ENCODE measurements at regions not wholly inside any gene's neighbourhood (a gene's known extent, or its start where the extent isn't known, plus 50 kb on each side); places are given as distances from the start of the nearest gene placed in this dataset.

GRCh38 chr6:139763468-139764210, 389.2 kb upstream of the CITED2 start:
- no peak overlapping the region for H3K4me3 ChIP-seq (ENCODE audit: low read depth, low read length)
- TF ChIP-seq CTCF (IDR thresholded peaks at IDR 0.05; ENCODE audit: low read depth, low read length, missing control alignments) = no peak
- in situ Hi-C loops (cut with HindIII; ENCODE audit: low sequenced_read_pairs) = no loop called here
- DNase-seq (ENCODE audit: low read depth) = no peak

GRCh38 chr6:139762587-139763031, 388.2 kb upstream of the CITED2 start:
- no peak for DNase-seq (ENCODE audit: low read depth)
- no peak for TF ChIP-seq CTCF (IDR thresholded peaks at IDR 0.05; ENCODE audit: low read depth, low read length, missing control alignments)
- in situ Hi-C loops (cut with HindIII; ENCODE audit: low sequenced_read_pairs) = no loop called here
- H3K4me3 ChIP-seq (ENCODE audit: low read depth, low read length) = no peak overlapping the region

GRCh38 chr6:139760128-139760527, 385.7 kb upstream of the CITED2 start:
- DNase-seq (ENCODE audit: low read depth) = no peak
- no peak for TF ChIP-seq CTCF (IDR thresholded peaks at IDR 0.05; ENCODE audit: low read depth, low read length, missing control alignments)
- no peak overlapping the region for H3K4me3 ChIP-seq (ENCODE audit: low read depth, low read length)
- in situ Hi-C loops (cut with HindIII; ENCODE audit: low sequenced_read_pairs) = no loop called here

GRCh38 chr6:139759086-139759485, 384.6 kb upstream of the CITED2 start:
- no peak overlapping the region for H3K4me3 ChIP-seq (ENCODE audit: low read depth, low read length)
- no peak for DNase-seq (ENCODE audit: low read depth)
- in situ Hi-C loops (cut with HindIII; ENCODE audit: low sequenced_read_pairs) = no loop called here
- no peak for TF ChIP-seq CTCF (IDR thresholded peaks at IDR 0.05; ENCODE audit: low read depth, low read length, missing control alignments)

GRCh38 chr6:139758209-139758611, 383.8 kb upstream of the CITED2 start:
- in situ Hi-C loops (cut with HindIII; ENCODE audit: low sequenced_read_pairs) = no loop called here
- no peak for DNase-seq (ENCODE audit: low read depth)
- H3K4me3 ChIP-seq (ENCODE audit: low read depth, low read length) = no peak overlapping the region
- no peak for TF ChIP-seq CTCF (IDR thresholded peaks at IDR 0.05; ENCODE audit: low read depth, low read length, missing control alignments)

- no peak overlapping the region for H3K4me3 ChIP-seq (ENCODE audit: low read depth, low read length)
- TF ChIP-seq CTCF (IDR thresholded peaks at IDR 0.05; ENCODE audit: low read depth, low read length, missing control alignments) = no peak
- in situ Hi-C loops (cut with HindIII; ENCODE audit: low sequenced_read_pairs) = no loop called here
- DNase-seq (ENCODE audit: low read depth) = peak; percentile 12
These were observed 383.3 kb upstream of the CITED2 start for GRCh38 chr6:139757784-139758183.
